Peyer's patch (tissue), 4 donors: ENCODE measurements at regions not wholly inside any gene's neighbourhood (a gene's known extent, or its start where the extent isn't known, plus 50 kb on each side); places are given as distances from the start of the nearest gene placed in this dataset.

Source experiments
- DNase-seq, 3 donors: peaks; one replicate each; pipeline ENCODE4 v3.0.0-alpha.2; 2017 to 2019
- H3K27ac ChIP-seq, 4 donors: fragments of 200-600 bp; sonication (generic); one replicate each; pipeline ENCODE4 v1.5.1; 2016 to 2019
- H3K27me3 ChIP-seq, 2 donors: fragments of 200-600 bp; sonication (generic); one replicate each; pipeline ENCODE4 v1.5.1; 2019
- H3K36me3 ChIP-seq, 3 donors: fragments of 200-600 bp; sonication (generic); one replicate each; pipeline ENCODE4 v1.5.1; 2016 to 2019
- H3K4me1 ChIP-seq, 4 donors: fragments of 200-600 bp; sonication (generic); one replicate each; pipeline ENCODE4 v1.5.1; 2016 to 2019
- H3K4me3 ChIP-seq, 4 donors: fragments of 200-600 bp; sonication (generic); 1 replicate in 3 of 4; 2 replicates in 1 of 4; pipeline ENCODE4 v1.5.1; 2016 to 2019; ENCODE audit warnings: mild to moderate bottlenecking in 1 of 4
- H3K9me3 ChIP-seq, 4 donors: fragments of 200-600 bp; sonication (generic); one replicate each; pipeline ENCODE4 v1.5.1; 2016 to 2019; ENCODE audit warnings: mild to moderate bottlenecking in 1 of 4
- POLR2A ChIP-seq, 2 donors: fragments of 450-650 bp; IDR thresholded peaks; one replicate each; pipeline ENCODE4 v1.5.1; 2017; ENCODE audit warnings: antibody characterized with exemption in 2 of 2, mild to moderate bottlenecking in 2 of 2, moderate library complexity in 2 of 2
- TF ChIP-seq, protein P1 (sequence below), 6 experiments: fragments of 450-650 bp in 4 of 6; fragments of 200-600 bp in 2 of 6; sonication (generic) in 1 of 6; IDR thresholded peaks; one replicate each; pipeline ENCODE4 v1.5.1; 2017 to 2019; ENCODE audit warnings: antibody characterized with exemption in 6 of 6, mild to moderate bottlenecking in 3 of 6, moderate library complexity in 1 of 6

- Histone ChIP-seq H3K4me3 (no peak overlapping the region), H3K27ac (no peak overlapping the region), H3K36me3 (no peaks in the 10 kb centered on the region), H3K9me3 (no peaks in the 10 kb centered on the region), H3K4me1 (no peaks in the 10 kb centered on the region), H3K27me3 (no peaks in the 10 kb centered on the region)
- no peak for DNase-seq
- TF ChIP-seq, protein P1, sequence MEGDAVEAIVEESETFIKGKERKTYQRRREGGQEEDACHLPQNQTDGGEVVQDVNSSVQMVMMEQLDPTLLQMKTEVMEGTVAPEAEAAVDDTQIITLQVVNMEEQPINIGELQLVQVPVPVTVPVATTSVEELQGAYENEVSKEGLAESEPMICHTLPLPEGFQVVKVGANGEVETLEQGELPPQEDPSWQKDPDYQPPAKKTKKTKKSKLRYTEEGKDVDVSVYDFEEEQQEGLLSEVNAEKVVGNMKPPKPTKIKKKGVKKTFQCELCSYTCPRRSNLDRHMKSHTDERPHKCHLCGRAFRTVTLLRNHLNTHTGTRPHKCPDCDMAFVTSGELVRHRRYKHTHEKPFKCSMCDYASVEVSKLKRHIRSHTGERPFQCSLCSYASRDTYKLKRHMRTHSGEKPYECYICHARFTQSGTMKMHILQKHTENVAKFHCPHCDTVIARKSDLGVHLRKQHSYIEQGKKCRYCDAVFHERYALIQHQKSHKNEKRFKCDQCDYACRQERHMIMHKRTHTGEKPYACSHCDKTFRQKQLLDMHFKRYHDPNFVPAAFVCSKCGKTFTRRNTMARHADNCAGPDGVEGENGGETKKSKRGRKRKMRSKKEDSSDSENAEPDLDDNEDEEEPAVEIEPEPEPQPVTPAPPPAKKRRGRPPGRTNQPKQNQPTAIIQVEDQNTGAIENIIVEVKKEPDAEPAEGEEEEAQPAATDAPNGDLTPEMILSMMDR (IDR thresholded peaks at IDR 0.05): no peak
These were observed 679.4 kb upstream of the KIRREL3 start for GRCh38 chr11:127679816-127680545.

- H3K4me3 ChIP-seq: no peak overlapping the region
- H3K27me3 ChIP-seq: no peaks in the 10 kb centered on the region
- no peak for DNase-seq
- H3K9me3 ChIP-seq: no peaks in the 10 kb centered on the region
- H3K27ac ChIP-seq: no peak overlapping the region
- TF ChIP-seq, protein P1 (IDR thresholded peaks at IDR 0.05): no peak
- TF ChIP-seq POLR2A (IDR thresholded peaks at IDR 0.05): no peak
- no peaks in the 10 kb centered on the region for H3K4me1 ChIP-seq
- H3K36me3 ChIP-seq: no peaks in the 10 kb centered on the region
These were observed 678.1 kb upstream of the KIRREL3 start for GRCh38 chr11:127678631-127679030.

- Histone ChIP-seq H3K36me3 (no peaks in the 10 kb centered on the region), H3K9me3 (no peaks in the 10 kb centered on the region), H3K4me3 (no peak overlapping the region), H3K27ac (no peak overlapping the region), H3K4me1 (no peaks in the 10 kb centered on the region), H3K27me3 (no peaks in the 10 kb centered on the region)
- DNase-seq: no peak
- TF ChIP-seq, protein P1 (IDR thresholded peaks at IDR 0.05): no peak
- TF ChIP-seq POLR2A (IDR thresholded peaks at IDR 0.05): no peak
These were observed 677.3 kb upstream of the KIRREL3 start for GRCh38 chr11:127677660-127678425.

GRCh38 chr11:127675581-127675980 lies 675.0 kb upstream of the KIRREL3 start:
- TF ChIP-seq, protein P1 (IDR thresholded peaks at IDR 0.05): no peak
- no peak for TF ChIP-seq POLR2A (IDR thresholded peaks at IDR 0.05)
- H3K4me1 ChIP-seq: no peaks in the 10 kb centered on the region
- H3K36me3 ChIP-seq: no peaks in the 10 kb centered on the region
- no peak overlapping the region for H3K27ac ChIP-seq
- no peaks in the 10 kb centered on the region for H3K9me3 ChIP-seq
- DNase-seq: no peak
- no peak overlapping the region for H3K4me3 ChIP-seq
- no peaks in the 10 kb centered on the region for H3K27me3 ChIP-seq

DNA sequence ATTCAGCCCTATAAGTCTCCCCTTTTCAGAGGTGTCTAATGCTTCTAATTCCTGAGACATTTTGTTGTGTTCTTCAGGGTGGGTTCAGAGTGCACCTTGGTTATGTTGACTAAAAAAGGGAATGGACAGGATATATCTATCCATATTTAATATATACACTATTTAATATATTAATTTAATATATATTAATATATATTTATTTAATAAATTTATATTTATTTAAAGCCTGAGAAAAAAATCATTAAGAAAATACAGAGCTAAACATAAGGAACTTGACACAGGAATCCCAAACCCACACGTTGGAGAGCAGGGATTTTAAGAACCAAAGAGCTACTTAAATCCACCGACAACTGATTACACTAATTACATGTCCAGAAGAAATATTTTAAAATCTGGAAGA lies 674.2 kb upstream of the KIRREL3 start:
- DNase-seq: no peak
- Histone ChIP-seq H3K36me3 (no peaks in the 10 kb centered on the region), H3K9me3 (no peaks in the 10 kb centered on the region), H3K27me3 (no peaks in the 10 kb centered on the region), H3K27ac (no peak overlapping the region), H3K4me3 (no peak overlapping the region), H3K4me1 (no peaks in the 10 kb centered on the region)
- no peak for TF ChIP-seq POLR2A (IDR thresholded peaks at IDR 0.05)
- TF ChIP-seq, protein P1 (IDR thresholded peaks at IDR 0.05): no peak
